GM13976 (cell line): ENCODE measurements at regions not wholly inside any gene's neighbourhood (a gene's known extent, or its start where the extent isn't known, plus 50 kb on each side); places are given as distances from the start of the nearest gene placed in this dataset.

Experiments
- DNase-seq: peaks from one replicate; pipeline ENCODE4 v3.0.0; 2012; ENCODE audit warnings: low spot score
- in situ Hi-C: fragments of 300-500 bp; cut with MboI; formaldehyde crosslinking; loops from one replicate; pipeline ENCODE4 v1.12.0; 2022; ENCODE audit warnings: low sequenced_read_pairs, mixed read lengths, inconsistent platforms; ENCODE audit not compliant: unreplicated experiment
- TF ChIP-seq, protein P1 (sequence below): IDR thresholded peaks from 2 replicates; pipeline ENCODE4 v1.5.1; 2012; ENCODE audit warnings: borderline replicate concordance, mild to moderate bottlenecking; ENCODE audit not compliant: insufficient read depth; ENCODE audit errors: extremely low read depth, missing control alignments, control extremely low read depth

DNA sequence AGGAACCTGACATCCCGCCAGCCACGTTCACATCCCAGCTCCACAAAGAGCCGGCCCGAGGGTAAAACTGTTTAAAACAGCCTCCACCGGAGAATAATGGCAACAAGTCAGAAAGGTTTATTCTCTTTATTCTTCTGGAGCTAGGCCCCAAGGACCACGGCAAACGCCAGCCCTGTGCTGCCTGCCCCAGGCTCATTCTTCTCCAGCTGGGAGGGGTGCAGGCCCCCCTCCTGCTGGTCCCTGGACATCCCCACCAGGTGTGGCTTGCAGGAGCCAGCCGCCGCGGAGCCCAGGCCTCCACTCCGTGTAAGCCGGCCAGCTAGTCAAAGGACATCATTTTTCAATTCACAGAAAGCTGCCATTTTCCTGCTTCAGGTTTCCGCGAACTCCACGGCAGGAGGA, 65.8 kb upstream of the SALL3 start:
- in situ Hi-C loops = no loop called here
- no peak for DNase-seq
- TF ChIP-seq, protein P1, sequence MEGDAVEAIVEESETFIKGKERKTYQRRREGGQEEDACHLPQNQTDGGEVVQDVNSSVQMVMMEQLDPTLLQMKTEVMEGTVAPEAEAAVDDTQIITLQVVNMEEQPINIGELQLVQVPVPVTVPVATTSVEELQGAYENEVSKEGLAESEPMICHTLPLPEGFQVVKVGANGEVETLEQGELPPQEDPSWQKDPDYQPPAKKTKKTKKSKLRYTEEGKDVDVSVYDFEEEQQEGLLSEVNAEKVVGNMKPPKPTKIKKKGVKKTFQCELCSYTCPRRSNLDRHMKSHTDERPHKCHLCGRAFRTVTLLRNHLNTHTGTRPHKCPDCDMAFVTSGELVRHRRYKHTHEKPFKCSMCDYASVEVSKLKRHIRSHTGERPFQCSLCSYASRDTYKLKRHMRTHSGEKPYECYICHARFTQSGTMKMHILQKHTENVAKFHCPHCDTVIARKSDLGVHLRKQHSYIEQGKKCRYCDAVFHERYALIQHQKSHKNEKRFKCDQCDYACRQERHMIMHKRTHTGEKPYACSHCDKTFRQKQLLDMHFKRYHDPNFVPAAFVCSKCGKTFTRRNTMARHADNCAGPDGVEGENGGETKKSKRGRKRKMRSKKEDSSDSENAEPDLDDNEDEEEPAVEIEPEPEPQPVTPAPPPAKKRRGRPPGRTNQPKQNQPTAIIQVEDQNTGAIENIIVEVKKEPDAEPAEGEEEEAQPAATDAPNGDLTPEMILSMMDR = no peak

DNA sequence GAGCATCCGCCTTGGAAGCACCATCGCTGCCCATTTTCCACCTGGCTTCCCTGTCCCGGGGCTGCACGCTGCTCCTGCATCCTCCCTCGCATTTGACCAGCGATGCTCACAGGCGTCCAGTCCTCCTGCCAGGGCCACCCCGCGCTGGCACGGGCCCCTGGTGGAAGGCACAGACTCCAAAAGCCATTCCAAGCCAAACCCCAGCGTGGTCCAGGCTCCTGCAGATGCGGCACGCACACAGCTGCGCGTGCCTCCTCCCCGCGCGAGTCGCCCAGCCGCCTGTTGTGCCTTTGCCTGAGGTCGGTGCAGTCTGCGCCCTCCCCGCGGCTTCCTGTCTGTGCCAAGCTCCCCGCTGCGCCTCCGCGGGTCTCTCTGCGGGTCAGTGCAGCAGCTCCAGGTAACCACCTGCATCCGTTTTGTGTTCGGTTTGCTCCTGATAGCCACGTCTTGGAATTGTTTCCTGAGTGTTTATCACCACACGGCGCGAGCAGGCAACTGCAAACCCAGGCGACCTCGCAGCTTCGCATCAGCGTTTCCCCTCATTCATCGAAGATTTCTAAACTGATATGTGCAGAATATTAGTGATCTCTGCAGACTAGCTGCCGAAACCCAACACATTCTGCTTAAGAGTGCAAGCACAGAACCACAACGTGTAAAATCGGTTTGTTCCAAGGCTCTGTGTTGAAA, 65.2 kb upstream of the SALL3 start:
- no peak for DNase-seq
- TF ChIP-seq, protein P1 = no peak
- in situ Hi-C loops = no loop called here

DNA sequence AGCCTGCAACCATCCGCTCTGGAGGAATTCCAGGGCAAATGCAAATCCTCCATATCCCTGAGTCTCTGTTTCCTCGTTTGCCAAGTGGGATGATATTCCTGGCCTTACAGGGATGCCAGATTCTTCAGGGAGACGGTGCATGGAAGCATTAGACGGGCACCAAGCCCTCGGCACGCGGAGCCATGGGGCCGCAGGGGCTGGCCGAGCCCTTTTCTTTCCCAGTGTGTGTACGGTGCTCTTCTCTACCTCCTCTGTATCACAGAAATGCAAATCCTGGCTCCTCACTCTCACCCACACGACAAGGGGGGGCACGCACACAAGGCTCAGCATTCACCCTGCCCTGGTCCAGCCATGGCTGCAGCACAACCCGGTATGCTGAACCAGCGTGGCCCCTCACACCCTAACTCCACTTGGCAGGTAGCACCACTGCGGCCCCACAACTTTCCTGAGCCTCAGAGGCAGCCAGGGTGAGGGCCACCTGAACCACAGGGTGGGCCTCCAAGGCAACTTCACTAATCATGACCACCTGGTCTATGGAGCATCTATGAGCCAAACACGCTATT, 64.1 kb upstream of the SALL3 start:
- in situ Hi-C loops = no loop called here
- TF ChIP-seq, protein P1 = no peak
- DNase-seq = no peak

DNA sequence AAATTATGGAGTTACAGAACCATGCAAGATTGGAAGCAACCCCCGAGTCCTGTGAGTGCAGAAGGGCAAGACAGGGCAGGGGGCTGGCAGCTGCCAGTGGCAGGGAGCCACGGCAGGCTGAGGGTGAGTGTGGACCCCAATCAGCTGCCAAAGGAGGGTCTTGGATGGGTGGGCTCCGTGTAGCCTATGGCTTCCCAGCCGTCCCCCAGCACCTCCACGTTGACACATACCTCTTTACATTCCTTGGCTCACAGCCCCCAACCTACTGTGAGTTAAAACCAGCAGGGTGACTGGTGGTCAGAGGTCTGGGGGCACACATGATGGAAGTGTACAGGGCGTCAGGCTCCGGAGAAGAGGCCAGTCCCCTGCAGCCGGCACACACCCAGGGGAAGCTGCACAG, 60.9 kb upstream of the SALL3 start:
- in situ Hi-C loops = no loop called here

DNA sequence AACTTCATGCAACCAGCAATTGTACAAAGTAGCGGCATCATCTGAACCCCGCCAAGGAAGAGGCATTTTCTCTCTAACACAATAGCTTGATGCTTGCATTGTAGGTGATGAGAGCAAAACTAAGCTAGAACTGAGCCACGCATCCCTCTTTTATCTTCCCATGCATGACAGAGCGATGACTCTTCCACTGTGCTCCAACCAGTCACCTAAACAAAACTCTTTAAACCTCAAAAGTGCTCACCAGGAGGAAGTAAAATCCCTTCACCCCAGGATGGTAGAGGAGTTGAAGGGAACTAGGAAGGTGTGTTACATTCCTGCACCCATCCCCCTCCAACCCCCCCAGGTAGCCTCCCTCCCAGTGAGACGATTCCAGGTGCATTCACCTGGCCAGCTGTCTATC, 59.7 kb upstream of the SALL3 start:
- in situ Hi-C loops = no loop called here
- DNase-seq = no peak
- TF ChIP-seq, protein P1 = no peak

More for the DNA sequence above, 60.9 kb upstream of the SALL3 start:
- DNase-seq = no peak
- TF ChIP-seq, protein P1 = no peak

DNA sequence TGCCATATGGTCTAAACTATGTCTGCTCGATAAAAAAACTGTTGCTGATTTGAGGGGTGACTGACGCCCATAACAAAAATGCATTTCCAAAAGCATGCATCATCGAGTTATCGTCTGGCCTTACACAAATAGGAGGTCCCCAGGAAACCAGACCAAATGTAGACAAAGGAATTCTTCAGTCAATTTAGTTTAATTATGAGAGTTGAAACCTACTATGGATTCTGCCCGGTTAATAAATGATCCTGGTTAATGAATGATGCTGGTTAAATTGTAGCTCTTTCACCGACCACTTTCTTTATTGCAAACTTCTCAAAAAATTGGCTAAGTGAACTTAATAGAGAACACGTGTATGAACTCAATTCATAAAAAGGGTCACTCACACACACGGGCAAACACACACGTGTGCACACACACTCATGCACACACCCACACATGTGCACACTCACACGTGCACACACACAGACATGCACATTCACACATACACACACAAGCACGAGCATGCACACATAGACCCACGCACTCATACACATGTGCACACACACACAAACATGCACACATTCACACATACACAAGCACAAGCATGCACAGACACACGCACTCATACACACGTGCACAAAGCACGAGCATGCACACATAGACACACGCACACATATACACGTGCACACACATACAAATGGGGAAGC, 59.0 kb upstream of the SALL3 start:
- in situ Hi-C loops = no loop called here

More for the DNA sequence above, 59.0 kb upstream of the SALL3 start:
- TF ChIP-seq, protein P1 = no peak
- DNase-seq = no peak
